ENCODE measurements at regions not wholly inside any gene's neighbourhood (a gene's known extent, or its start where the extent isn't known, plus 50 kb on each side); places are given as distances from the start of the nearest gene placed in this dataset.

- no peak for DNase-seq (ENCODE audit: low spot score)
- Histone ChIP-seq H3K36me3 (replicated peaks; ENCODE audit: insufficient read depth, low read depth) (no peaks in the 10 kb centered on the region), H3K9me2 (replicated peaks; ENCODE audit: insufficient read depth) (no peaks in the 10 kb centered on the region), H3K27ac (no peak overlapping the region), H3K9me3 (ENCODE audit: low read depth) (no peaks in the 10 kb centered on the region), H3K4me1 (ENCODE audit: insufficient read depth) (no peaks in the 10 kb centered on the region), H4K20me1 (ENCODE audit: insufficient read depth, poor library complexity, severe bottlenecking) (no peaks in the 10 kb centered on the region), H3K4me2 (peak overlapping the region; percentile 42), H3K27me3 (no peaks in the 10 kb centered on the region), H3K4me3 (no peak overlapping the region), H3K79me2 (no peaks in the 10 kb centered on the region), H2AFZ (no peak overlapping the region)
- TF ChIP-seq CTCF (IDR thresholded peaks at IDR 0.05; ENCODE audit: poor library complexity) (no peak), EZH2 (IDR thresholded peaks at IDR 0.05; ENCODE audit: borderline replicate concordance) (no peak), EZH2phosphoT487 (IDR thresholded peaks at IDR 0.05; ENCODE audit: low read depth, severe bottlenecking, unreplicated experiment) (no peak)
- WGBS (ENCODE audit: low lambda C conversion rate, missing lambda C conversion rate) = 37% methylated on average over 8 of the region's 8 CpGs
Measured at GRCh38 chr1:14262637-14263036, 335.8 kb upstream of the KAZN start.

GRCh38 chr1:14263225-14263624 is 335.3 kb upstream of the KAZN start:
- Histone ChIP-seq H2AFZ (no peak overlapping the region), H3K4me2 (peak overlapping the region; percentile 42), H3K4me1 (ENCODE audit: insufficient read depth) (no peaks in the 10 kb centered on the region), H3K9me2 (replicated peaks; ENCODE audit: insufficient read depth) (no peaks in the 10 kb centered on the region), H3K27ac (no peak overlapping the region), H3K4me3 (no peak overlapping the region), H3K9me3 (ENCODE audit: low read depth) (no peaks in the 10 kb centered on the region), H3K36me3 (replicated peaks; ENCODE audit: insufficient read depth, low read depth) (no peaks in the 10 kb centered on the region), H3K27me3 (no peaks in the 10 kb centered on the region), H4K20me1 (ENCODE audit: insufficient read depth, poor library complexity, severe bottlenecking) (no peaks in the 10 kb centered on the region), H3K79me2 (no peaks in the 10 kb centered on the region)
- no peak for DNase-seq (ENCODE audit: low spot score)
- TF ChIP-seq EZH2phosphoT487 (IDR thresholded peaks at IDR 0.05; ENCODE audit: low read depth, severe bottlenecking, unreplicated experiment) (no peak), EZH2 (IDR thresholded peaks at IDR 0.05; ENCODE audit: borderline replicate concordance) (no peak), CTCF (IDR thresholded peaks at IDR 0.05; ENCODE audit: poor library complexity) (no peak)
- WGBS (ENCODE audit: low lambda C conversion rate, missing lambda C conversion rate) = 61% methylated on average over 3 of the region's 3 CpGs

- Histone ChIP-seq H3K9me3 (ENCODE audit: low read depth) (no peaks in the 10 kb centered on the region), H3K27me3 (no peaks in the 10 kb centered on the region), H3K4me2 (no peak overlapping the region), H3K4me1 (ENCODE audit: insufficient read depth) (no peaks in the 10 kb centered on the region), H3K4me3 (no peak overlapping the region), H3K9me2 (replicated peaks; ENCODE audit: insufficient read depth) (no peaks in the 10 kb centered on the region), H2AFZ (no peak overlapping the region), H3K27ac (no peak overlapping the region), H4K20me1 (ENCODE audit: insufficient read depth, poor library complexity, severe bottlenecking) (no peaks in the 10 kb centered on the region), H3K36me3 (replicated peaks; ENCODE audit: insufficient read depth, low read depth) (no peaks in the 10 kb centered on the region), H3K79me2 (no peaks in the 10 kb centered on the region)
- WGBS (ENCODE audit: low lambda C conversion rate, missing lambda C conversion rate) = 76% methylated on average over 3 of the region's 3 CpGs
- TF ChIP-seq EZH2phosphoT487 (IDR thresholded peaks at IDR 0.05; ENCODE audit: low read depth, severe bottlenecking, unreplicated experiment) (no peak), EZH2 (IDR thresholded peaks at IDR 0.05; ENCODE audit: borderline replicate concordance) (no peak), CTCF (IDR thresholded peaks at IDR 0.05; ENCODE audit: poor library complexity) (no peak)
- DNase-seq (ENCODE audit: low spot score) = no peak
Measured at GRCh38 chr1:14263671-14264070, 334.8 kb upstream of the KAZN start.

DNA sequence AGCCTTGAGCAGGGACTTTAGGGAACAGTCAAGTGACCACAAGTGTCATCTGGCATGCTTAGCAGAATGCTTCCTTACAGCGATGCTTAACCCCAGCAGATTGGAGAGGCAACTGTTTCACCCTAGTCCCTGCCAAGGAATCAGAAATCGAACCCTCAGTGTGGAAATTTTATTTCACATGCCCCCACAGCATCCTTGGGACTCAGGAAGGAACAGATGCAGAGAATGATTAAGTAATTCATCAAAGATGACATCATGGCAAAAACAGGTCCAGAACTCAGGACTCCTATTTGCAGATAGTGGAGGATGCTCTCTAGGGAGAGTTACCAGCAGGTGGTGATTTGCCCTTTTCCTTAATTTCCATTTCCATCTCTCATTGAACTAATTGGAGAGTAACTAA is 333.0 kb upstream of the KAZN start:
- no peak overlapping the region for H3K4me3 ChIP-seq
- no peaks in the 10 kb centered on the region for H3K4me1 ChIP-seq (ENCODE audit: insufficient read depth)
- no peaks in the 10 kb centered on the region for H3K9me3 ChIP-seq (ENCODE audit: low read depth)
- H3K27ac ChIP-seq = no peak overlapping the region
- WGBS (ENCODE audit: low lambda C conversion rate, missing lambda C conversion rate) = 87% methylated on average over 2 of the region's 2 CpGs
- no peak overlapping the region for H3K4me2 ChIP-seq
- H3K9me2 ChIP-seq (replicated peaks; ENCODE audit: insufficient read depth) = no peaks in the 10 kb centered on the region
- H4K20me1 ChIP-seq (ENCODE audit: insufficient read depth, poor library complexity, severe bottlenecking) = no peaks in the 10 kb centered on the region
- no peaks in the 10 kb centered on the region for H3K27me3 ChIP-seq
- no peaks in the 10 kb centered on the region for H3K36me3 ChIP-seq (replicated peaks; ENCODE audit: insufficient read depth, low read depth)
- no peak for DNase-seq (ENCODE audit: low spot score)
- H3K79me2 ChIP-seq = no peaks in the 10 kb centered on the region
- H2AFZ ChIP-seq = no peak overlapping the region
- TF ChIP-seq CTCF (IDR thresholded peaks at IDR 0.05; ENCODE audit: poor library complexity) (no peak), EZH2phosphoT487 (IDR thresholded peaks at IDR 0.05; ENCODE audit: low read depth, severe bottlenecking, unreplicated experiment) (no peak), EZH2 (IDR thresholded peaks at IDR 0.05; ENCODE audit: borderline replicate concordance) (no peak)

Measured in hepatocyte (in vitro differentiated cells).